HG03135 (cell line): ENCODE measurements at regions not wholly inside any gene's neighbourhood (a gene's known extent, or its start where the extent isn't known, plus 50 kb on each side); places are given as distances from the start of the nearest gene placed in this dataset.

Source experiments
- ATAC-seq: cut with Tn5 transposase; IDR thresholded peaks from one replicate; pipeline ENCODE4 v1.9.1; 2021; ENCODE audit warnings: mild to moderate bottlenecking, moderate library complexity; ENCODE audit not compliant: unreplicated experiment

GRCh38 chr15:26378304-26378703 lies 394.6 kb downstream of the GABRB3 start:
- no peak for ATAC-seq

DNA sequence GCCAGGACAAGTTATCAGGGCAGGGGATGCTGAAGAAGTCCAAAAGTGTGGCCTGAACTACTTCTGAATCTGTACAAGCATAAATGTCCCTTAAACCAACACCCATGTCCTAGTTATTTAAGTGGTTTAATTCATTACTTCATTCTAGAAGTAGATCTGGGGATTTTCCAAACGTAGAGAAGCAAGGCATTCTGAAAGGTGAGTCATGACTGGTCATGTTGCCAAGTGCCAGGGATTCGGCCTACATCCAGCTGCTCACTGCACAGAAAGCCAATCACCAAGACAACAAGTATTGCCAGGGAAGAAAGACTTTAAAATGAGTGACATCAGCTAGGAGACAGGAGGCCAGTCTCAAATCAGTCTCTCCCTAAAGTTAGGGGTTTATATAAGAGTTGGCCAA lies 396.6 kb downstream of the GABRB3 start:
- no peak for ATAC-seq

DNA sequence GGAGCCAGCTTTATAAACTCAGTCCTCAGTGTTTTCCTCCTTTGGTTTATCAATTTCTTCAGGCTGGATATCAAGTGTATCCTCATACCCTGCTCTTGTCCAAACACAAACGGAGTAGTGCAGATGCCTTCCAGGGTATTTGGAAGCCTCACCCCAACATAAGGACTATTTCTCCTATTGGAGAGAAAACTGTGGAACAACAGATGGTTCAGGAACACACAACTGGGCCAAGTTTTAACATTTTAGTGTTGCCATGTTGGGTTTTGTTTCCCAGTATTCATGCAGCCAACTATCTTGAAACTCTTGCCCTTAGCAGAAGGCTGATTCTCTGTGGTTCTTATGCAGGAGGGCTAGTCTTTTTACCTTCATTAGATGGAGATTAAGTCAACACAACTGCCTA lies 398.1 kb downstream of the GABRB3 start:
- no peak for ATAC-seq

GRCh38 chr15:26372706-26373105 lies 400.2 kb downstream of the GABRB3 start:
- ATAC-seq = no peak

DNA sequence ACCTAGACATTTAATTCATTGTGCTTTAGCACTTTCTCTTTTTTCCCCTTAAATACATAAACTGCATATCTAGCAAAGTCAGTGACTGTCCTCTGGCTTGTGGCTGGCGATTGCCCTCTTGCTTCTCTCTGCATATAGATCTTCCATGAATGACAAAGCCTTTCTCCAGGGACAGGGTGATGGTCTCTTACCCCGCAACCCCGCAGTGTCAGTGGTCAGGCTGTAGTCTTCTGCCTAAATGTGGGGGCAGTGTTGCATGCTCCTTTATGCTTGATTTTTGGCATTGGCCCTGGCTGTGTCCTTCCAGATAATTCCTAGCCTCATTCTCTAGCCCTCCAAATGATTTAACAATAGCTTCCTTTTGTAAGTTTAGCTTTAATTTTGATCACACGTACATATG lies 407.8 kb downstream of the GABRB3 start:
- ATAC-seq = no peak

DNA sequence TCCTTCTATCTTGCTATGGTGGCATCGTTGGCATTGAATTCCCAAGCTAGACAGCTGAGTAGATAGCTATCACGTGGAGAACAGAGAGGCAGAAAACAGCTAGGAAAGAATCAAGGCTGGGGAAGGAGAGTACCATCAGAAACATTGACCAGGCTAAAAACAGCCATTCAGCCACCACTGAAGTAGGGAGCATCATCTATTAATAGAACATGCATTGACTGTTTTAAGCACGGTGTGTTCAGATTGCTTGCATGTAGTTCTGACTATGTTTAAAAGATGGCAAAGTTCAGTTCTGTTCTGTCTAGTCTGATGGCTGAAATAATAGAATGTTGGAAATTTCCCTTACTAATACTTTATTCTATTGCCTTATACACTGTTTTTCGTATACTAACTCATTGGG lies 413.0 kb downstream of the GABRB3 start:
- no peak for ATAC-seq

- ATAC-seq = no peak
Measured at GRCh38 chr15:26358708-26359107, 414.2 kb downstream of the GABRB3 start.

GRCh38 chr15:26357653-26358052 lies 415.2 kb downstream of the GABRB3 start:
- ATAC-seq = no peak

DNA sequence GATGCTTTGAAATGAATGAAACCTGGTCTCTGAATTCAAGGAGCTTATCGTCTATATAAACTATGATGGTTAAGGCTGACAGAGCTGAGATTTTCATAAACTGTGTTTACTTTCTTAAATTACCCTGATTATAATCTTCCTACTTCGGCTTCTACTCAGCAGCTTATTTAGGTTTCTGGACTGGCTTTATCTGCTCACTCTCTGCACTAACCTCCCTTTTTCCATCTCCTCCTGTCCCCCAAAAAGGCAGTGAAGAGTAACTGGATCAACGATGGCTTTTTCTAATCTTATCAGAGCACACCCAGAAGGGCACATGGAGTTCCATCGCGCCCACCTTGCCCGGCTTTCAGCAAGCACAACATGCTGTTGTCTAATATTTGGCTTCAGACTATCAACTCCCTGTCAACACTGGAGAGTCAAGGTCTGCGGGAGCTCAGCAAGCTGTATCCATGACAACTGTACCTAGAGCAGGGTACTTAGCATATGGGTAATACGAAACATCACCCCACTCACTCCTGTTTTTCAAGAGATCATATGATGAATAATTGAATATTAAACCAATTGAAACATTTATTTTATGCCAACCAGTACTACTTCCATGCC lies 417.3 kb downstream of the GABRB3 start:
- no peak for ATAC-seq

DNA sequence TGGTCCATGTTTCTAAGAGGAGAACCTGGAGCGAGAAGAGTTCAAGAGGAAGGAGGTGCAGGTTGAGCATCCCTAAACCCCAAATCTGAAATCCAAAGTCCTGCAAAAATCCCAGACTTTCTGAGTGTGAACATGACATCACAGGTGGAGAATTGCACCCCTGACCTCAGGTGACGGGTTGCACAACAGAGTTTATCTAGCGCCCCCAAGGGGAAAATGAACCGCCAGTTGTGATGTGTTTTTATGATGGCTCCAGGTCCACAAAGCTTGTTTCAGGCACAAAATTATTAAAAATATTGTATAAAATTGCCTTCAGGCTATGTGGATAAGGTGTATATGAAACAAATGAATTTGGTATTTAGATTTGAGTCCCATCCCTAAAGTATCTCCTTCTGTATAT lies 420.0 kb downstream of the GABRB3 start:
- no peak for ATAC-seq

DNA sequence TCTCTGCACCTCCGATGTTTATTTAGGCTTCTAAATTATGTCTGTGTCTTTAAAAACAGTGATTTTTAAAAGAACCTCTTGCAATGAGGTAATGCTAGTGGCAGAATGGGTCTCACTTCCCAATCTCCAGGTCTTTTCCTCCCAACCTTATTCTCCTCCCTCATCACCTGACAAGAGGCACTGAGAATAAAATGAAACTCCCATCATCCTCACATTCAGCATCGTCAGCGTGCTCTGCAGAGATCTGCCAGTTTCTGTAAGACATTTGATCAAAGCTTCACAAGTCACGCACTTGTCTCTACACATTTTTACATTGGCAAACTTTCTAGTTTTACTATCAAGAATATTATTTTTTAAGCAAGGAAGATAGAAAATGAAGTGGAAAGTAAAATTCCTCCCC lies 420.5 kb downstream of the GABRB3 start:
- ATAC-seq = no peak

DNA sequence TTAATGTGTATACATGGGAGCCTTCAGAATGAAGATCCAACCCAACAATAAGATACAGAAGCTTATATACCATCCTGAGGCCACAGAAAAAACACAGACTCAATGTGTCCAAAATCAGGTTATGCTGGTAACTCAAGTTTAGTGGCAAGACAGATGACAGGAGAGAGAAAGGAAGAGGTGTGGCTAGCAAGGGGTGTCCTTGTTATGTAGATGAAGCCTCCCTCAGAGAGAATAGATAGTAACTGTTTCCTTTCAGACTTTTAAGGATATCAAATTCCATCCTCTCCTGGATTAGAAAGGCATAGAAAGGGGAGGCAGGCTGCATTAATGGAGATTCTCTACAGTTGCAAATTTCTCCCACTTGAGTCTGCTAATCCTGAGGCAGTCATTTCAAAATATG lies 447.4 kb downstream of the GABRB3 start:
- ATAC-seq = no peak

GRCh38 chr15:26323566-26323965 lies 449.3 kb downstream of the GABRB3 start:
- ATAC-seq = no peak

GRCh38 chr15:26318689-26319088 lies 454.2 kb downstream of the GABRB3 start:
- no peak for ATAC-seq

GRCh38 chr15:26314577-26314976 lies 451.4 kb upstream of the ATP10A start:
- no peak for ATAC-seq

- no peak for ATAC-seq
Measured at GRCh38 chr15:26311710-26312236, 448.6 kb upstream of the ATP10A start.

DNA sequence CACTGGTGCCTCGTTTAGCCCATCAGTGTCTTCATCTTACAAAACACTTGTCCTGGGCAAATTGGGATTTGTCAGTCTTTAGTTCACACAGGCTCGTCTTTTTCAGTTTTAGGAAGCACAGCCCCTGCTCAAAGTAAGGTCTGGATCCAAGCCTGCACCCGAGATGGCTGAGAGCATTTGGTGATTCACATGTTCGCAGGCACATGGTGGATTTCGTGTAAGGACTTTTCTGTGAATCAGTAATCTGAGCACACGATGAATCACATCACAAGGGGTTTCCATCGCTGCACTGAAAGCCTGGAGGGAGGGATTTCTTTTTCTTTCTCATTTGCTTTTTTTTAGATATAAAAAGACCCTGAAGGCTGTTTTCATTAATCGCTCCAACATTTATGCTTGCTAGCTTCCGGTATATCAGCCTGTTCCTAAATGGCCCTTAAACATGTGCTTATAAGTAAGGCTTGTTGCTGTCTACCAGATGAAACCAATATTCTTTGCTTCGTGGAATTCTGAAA lies 435.6 kb upstream of the ATP10A start:
- ATAC-seq = no peak

DNA sequence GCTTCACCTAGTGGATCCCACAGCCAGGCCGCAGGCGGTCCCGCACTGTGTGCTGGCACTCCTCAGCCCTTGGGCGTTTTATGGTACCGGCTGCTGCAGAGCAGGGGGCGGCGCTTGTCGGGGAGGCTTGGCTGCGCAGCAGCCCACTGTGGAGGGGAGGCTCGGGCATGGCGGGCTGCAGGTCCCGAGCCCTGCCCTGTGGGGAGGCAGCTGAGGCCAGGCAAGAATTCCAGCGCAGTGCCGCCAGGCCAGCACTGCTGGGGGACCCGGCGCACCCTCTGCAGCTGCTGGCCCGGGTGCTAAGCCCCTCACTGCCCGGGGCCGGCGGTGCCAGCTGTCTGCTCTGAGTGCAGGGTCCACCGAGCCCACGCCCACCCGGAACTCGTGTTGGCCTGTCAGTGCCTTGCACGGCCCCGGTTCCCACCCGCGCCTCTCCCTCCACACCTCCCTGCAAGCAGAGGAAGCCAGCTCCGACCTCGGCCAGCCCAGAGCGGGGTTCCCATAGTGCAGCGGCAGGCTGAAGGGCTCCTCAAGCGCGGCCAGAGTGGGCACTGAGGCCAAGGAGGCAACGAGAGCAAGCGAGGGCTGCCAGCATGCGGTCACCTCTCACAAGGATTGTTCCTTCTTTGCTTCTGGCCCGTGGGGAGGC lies 435.0 kb upstream of the ATP10A start:
- ATAC-seq = no peak

GRCh38 chr15:26295336-26296085 lies 432.4 kb upstream of the ATP10A start:
- no peak for ATAC-seq

DNA sequence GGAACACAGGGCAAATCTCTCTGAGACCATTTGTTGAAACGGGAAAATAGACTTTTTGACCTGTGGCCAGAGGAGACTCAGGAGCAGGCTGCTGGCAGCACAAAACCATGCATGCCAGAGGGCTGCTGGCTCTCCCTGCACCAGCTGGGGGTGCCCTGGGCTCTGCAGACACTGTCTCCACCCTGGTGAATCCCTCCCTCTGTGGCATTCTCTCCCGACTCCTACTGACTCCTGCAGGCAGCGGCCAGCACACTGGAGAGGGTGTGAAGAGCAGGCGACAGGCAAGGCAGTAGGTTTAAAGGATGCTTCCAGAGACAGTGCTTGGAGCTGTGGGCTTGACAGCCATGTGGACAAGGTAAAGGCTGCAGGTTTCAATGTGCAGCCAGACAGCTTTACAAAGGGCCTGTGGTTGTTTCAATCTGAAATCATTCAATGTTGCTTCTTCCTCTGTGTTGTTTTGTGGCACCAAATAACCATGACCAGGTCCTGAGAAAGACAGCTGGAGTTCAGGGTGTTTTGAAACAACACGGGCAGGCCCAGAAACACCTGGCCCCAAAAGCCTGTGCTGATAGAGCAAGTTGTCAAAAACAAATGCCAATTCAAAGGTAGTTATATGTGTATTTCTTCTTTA lies 431.0 kb upstream of the ATP10A start:
- no peak for ATAC-seq

DNA sequence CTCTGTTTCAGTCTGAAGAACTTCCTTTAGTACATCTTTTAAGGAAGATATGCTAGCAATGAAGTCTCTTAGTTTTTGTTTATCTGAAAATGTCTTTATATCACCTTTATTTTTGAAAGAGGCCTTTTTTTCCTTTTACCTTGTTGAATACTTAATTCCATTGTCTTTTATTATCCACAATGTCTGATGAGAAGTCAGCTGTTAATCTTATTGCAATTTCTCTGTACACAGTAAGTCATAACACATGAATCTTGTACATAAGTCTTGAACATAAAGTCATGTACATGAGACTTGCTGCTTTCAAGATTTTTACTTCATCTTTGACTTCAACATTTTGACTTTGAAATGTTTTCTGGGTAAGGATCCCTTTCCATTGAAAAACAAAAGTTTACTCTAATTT lies 424.3 kb upstream of the ATP10A start:
- ATAC-seq = no peak
